Breast epithelium (tissue), 3 donors: ENCODE measurements at regions not wholly inside any gene's neighbourhood (a gene's known extent, or its start where the extent isn't known, plus 50 kb on each side); places are given as distances from the start of the nearest gene placed in this dataset.

ENCODE experiments used
- POLR2A ChIP-seq: fragments of 450-650 bp; IDR thresholded peaks from one replicate; pipeline ENCODE4 v1.6.1; 2016; ENCODE audit warnings: antibody characterized with exemption, mild to moderate bottlenecking, moderate library complexity
- POLR2AphosphoS5 ChIP-seq, 3 donors: sonication (generic); formaldehyde crosslinking; IDR thresholded peaks; one replicate each; pipeline ENCODE4 v1.6.1; 2017; ENCODE audit warnings: antibody characterized with exemption in 3 of 3
- TF ChIP-seq, protein P1 (sequence below), 3 donors: fragments of 450-650 bp; IDR thresholded peaks; one replicate each; pipeline ENCODE4 v1.5.1; 2016 to 2017; ENCODE audit warnings: antibody characterized with exemption in 3 of 3, mild to moderate bottlenecking in 3 of 3, moderate library complexity in 3 of 3

DNA sequence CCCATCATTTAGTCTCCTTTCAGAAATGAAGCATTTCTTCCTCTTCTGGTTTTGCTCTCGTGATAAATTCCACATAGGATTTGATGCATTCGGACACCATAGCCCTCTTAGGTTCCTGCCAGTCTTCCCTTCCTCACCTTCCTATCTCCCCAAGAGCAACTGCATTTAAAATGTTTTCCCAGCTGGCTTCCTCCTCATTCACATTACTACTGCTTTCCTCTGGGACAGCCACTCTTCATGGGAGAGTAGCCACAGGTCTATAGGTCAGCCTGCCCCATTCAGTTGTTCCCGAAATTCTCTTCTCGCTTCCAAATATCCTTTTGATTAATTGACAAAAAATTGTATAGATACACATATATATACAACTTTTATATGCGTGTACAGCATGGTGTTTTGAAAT is 214.2 kb upstream of the PDE10A start:
- TF ChIP-seq, protein P1, sequence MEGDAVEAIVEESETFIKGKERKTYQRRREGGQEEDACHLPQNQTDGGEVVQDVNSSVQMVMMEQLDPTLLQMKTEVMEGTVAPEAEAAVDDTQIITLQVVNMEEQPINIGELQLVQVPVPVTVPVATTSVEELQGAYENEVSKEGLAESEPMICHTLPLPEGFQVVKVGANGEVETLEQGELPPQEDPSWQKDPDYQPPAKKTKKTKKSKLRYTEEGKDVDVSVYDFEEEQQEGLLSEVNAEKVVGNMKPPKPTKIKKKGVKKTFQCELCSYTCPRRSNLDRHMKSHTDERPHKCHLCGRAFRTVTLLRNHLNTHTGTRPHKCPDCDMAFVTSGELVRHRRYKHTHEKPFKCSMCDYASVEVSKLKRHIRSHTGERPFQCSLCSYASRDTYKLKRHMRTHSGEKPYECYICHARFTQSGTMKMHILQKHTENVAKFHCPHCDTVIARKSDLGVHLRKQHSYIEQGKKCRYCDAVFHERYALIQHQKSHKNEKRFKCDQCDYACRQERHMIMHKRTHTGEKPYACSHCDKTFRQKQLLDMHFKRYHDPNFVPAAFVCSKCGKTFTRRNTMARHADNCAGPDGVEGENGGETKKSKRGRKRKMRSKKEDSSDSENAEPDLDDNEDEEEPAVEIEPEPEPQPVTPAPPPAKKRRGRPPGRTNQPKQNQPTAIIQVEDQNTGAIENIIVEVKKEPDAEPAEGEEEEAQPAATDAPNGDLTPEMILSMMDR (IDR thresholded peaks at IDR 0.05), result no peak
- TF ChIP-seq POLR2A (no peak), POLR2AphosphoS5 (IDR thresholded peaks at IDR 0.05) (no peak)
